ENCODE measurements at regions not wholly inside any gene's neighbourhood (a gene's known extent, or its start where the extent isn't known, plus 50 kb on each side); places are given as distances from the start of the nearest gene placed in this dataset.

GRCh38 chr5:29905626-29906353 is 1287.7 kb upstream of the CDH6 start:
- TF ChIP-seq POLR2AphosphoS5 (IDR thresholded peaks at IDR 0.05) (no peak), CTCF (IDR thresholded peaks at IDR 0.05) (no peak), POLR2A (IDR thresholded peaks at IDR 0.05) (no peak)
